HG03025 (cell line): ENCODE measurements at regions not wholly inside any gene's neighbourhood (a gene's known extent, or its start where the extent isn't known, plus 50 kb on each side); places are given as distances from the start of the nearest gene placed in this dataset.

ENCODE experiments used
- ATAC-seq: cut with Tn5 transposase; IDR thresholded peaks from one replicate; pipeline ENCODE4 v1.9.1; 2021; ENCODE audit warnings: mild to moderate bottlenecking, moderate library complexity; ENCODE audit not compliant: unreplicated experiment, low FRiP score

DNA sequence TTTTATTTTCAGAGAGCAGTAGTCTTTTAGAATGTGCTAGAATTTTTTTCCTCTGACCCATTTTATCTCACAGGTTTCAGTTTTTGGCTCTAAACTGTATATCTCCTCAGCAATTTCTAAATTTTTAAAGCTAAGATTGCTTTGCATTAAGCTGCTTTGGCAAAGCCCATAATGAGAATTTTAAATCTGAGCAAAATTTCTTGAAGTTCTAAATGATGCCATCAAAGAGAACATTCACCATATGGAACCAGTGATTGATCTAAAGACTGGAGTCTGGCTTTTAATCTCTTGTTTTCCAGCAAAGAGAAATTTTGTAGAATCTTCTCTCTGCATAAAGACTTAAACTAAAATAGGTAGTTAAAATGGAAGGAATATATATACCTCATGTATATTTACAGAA is 313.6 kb downstream of the TBC1D32 start:
- no peak for ATAC-seq

DNA sequence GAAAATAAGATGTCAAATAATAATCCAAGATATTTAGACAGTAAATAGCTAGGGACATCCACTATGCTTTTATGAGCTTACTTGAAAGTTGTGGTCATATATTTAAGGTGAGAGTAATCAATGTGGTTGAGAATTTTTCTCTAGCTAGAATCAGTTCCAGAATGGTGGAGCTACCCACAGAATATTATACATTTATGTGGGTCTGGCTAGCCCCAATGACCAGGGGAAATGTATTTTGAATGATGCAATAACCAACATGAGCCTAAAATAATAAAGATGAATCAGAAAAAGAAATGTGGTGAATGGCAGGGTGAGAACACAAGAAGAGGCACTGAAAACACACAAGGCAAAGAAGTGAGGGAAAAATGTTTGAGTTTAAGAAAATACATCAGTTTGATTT is 325.7 kb downstream of the TBC1D32 start:
- no peak for ATAC-seq

DNA sequence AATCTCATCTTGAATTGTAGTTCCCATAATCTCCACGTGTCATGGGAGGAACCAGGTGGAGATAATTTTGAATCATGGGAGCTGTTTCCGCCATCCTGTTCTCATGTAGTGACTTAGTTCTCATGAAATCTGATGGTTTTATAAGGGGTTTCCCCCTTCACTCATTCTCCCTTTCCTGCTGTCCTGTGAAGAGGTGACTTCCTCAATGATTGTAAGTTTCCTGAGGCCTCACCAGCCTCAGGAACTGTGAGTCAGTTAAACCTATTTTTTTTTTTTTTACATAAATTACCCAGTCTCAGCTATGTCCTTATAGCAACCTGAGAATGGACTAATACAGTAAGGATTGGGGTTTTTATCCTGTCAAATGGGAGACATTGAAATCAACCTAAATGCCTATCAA is 328.3 kb downstream of the TBC1D32 start:
- no peak for ATAC-seq

- no peak for ATAC-seq
Observed at GRCh38 chr6:121000381-121000780, 333.9 kb downstream of the TBC1D32 start.

- no peak for ATAC-seq
Observed at GRCh38 chr6:120996340-120996739, 337.9 kb downstream of the TBC1D32 start.

GRCh38 chr6:120994573-120994967 is 339.7 kb downstream of the TBC1D32 start:
- no peak for ATAC-seq

- no peak for ATAC-seq
Observed at GRCh38 chr6:120993929-120994572, 340.2 kb downstream of the TBC1D32 start.

GRCh38 chr6:120992257-120992656 is 342.0 kb downstream of the TBC1D32 start:
- ATAC-seq, result no peak

GRCh38 chr6:120990866-120991265 is 343.4 kb downstream of the TBC1D32 start:
- ATAC-seq, result no peak

- no peak for ATAC-seq
Observed at GRCh38 chr6:120981835-120982234, 352.4 kb downstream of the TBC1D32 start.

DNA sequence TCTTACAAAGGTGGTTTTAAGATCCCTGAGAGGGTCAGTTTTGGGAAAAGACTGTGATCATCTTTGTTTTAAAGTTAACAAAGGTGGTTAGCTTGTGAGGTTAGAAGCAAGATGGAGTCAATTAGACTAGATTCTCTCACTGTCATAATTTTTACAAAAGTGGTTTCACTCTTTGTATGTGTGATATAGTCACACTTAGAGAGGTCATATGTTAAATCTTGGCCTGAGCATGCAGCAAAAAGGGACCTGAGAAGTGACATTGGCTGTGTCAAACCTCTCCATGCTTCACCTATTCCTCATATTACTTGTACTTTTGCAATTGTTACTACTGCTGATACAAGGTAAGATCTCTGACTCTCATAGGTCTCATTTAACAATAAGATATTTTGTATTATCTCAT is 368.0 kb downstream of the TBC1D32 start:
- no peak for ATAC-seq

- peak; percentile 65 for ATAC-seq
Observed at GRCh38 chr6:120965814-120966213, 368.5 kb downstream of the TBC1D32 start.

DNA sequence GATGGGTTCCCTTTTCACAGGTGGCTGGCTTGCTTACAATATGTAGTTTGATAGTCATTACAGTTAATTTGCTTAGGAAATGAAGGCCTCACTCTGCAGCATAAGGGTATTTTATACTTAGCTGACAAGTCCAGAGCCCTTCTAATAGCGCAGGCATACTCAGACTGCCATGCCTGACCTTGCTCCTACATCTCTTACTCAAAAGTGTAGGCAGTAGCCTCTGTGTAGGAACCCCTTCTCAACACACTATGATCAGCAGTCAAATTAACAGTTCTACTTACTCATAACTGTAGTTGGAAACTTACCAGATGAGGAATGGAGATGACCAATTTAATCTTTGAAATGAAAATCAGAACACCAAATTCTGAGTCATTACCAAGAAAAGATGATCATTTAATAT is 373.5 kb downstream of the TBC1D32 start:
- ATAC-seq, result peak; percentile 55

- ATAC-seq, result no peak
Observed at GRCh38 chr6:120954111-120954510, 380.2 kb downstream of the TBC1D32 start.

DNA sequence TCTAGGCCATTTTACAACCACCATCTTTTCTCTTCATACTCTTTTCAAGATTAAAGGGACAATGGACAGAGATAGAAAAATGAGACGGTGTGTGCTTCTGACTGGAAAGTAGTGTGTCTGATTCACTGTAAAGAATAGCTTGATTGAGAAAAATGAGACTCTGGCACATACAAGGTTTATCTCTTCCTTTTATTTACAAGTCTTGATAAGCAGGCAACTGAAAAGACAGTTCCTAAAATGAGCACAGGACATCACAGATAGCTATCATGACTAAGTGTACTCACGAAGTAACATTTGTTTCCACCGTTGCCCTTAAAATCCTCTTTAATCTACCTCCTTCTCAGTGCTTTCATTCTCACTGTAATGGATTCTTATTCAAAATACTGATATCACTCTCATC is 383.0 kb downstream of the TBC1D32 start:
- ATAC-seq, result no peak

GRCh38 chr6:120947111-120947510 is 387.2 kb downstream of the TBC1D32 start:
- no peak for ATAC-seq

- ATAC-seq, result peak; percentile 74
Observed at GRCh38 chr6:120945905-120946594, 388.2 kb downstream of the TBC1D32 start.

- peak; percentile 97 for ATAC-seq
Observed at GRCh38 chr6:120938876-120939472, 395.3 kb downstream of the TBC1D32 start.

DNA sequence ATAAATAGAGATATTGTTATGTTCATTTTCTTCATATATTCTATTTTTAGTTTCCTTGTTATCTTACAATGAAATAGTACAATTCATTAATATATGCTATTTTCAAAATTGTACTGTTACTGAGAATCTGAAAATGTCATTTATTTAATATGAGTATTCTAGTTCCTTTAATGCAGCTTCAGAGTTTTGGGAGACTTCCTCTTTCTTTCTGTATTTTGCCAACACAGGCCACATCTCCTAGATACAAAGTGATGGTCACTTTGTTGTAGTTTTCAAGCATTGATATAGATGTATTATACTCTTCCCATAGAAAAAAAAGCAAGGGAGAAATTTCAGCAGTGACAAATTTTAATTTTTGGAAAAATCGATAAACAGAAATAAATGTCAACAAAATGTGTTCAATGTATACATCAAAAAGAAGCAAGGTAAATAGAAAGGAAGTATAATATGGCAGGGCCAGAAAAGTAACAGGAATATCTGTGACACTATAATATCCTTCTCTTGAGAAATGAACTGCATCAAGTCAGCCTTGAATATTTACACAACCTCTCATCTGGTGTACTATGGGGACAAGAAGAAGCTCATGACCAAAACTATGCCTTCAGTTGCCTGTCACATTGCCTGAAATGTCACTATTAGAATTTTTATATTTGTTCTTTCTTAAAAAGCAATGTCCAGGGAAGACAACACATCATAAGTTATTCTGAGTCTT is 396.0 kb downstream of the TBC1D32 start:
- peak; percentile 27 for ATAC-seq

DNA sequence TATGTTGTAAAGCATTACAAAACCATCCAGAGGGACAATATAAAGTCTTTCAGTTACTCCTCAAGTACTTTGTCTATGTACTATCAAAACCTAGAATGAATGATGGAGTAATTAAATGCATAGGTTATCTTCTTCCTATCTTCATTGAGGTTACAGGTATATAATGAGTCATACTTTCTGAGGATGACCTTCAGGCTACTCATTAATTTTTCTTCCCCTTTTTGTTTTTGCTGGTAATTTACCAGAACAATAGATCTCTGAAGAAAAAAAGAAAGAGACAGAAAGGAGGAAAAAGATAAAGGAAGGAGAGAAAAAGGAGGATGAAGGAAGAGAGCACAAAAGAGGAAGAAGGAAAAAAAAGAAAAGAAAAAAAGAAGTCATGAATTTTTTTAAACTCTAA is 398.4 kb downstream of the TBC1D32 start:
- ATAC-seq, result peak; percentile 21

DNA sequence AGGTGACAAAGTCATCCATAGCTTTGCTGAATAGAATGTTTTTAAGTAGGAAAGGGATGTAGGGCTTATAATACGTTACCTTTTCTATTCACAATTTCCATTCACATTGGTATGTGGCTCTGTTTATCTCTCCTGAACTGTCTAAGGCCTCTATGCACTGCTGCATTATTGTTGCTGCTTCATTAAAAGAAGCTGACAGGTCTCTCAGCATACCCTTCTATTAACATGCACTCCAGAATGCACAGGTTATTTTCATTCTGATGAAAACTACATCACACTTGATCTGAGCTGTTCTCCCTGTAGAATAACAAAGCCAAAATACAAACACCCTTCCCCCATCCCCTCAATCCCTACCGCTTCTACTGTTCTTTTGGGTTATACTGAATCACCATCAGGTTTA is 399.3 kb downstream of the TBC1D32 start:
- no peak for ATAC-seq
